ENCODE measurements at regions not wholly inside any gene's neighbourhood (a gene's known extent, or its start where the extent isn't known, plus 50 kb on each side); places are given as distances from the start of the nearest gene placed in this dataset.

GRCh38 chr2:207290833-207291624, 125.3 kb upstream of the KLF7 start:
- Histone ChIP-seq H3K36me3 (ENCODE audit: insufficient read depth, low read length) (no peaks in the 10 kb centered on the region), H3K4me3 (ENCODE audit: low read length) (no peak overlapping the region), H3K9ac (ENCODE audit: low read length) (no peak overlapping the region), H3K9me3 (ENCODE audit: low read length) (no peaks in the 10 kb centered on the region), H3K9me2 (ENCODE audit: insufficient read depth, low read length) (no peaks in the 10 kb centered on the region), H2AFZ (ENCODE audit: low read depth, low read length) (no peak overlapping the region), H3F3A (ENCODE audit: insufficient read depth, low read length, poor library complexity, severe bottlenecking) (no peaks in the 10 kb centered on the region), H3K79me2 (replicated peaks; ENCODE audit: insufficient read depth, low read length) (no peaks in the 10 kb centered on the region), H3K27ac (ENCODE audit: low read length) (no peak overlapping the region), H3K27me3 (ENCODE audit: insufficient read depth, low read depth, low read length) (no peaks in the 10 kb centered on the region), H4K20me1 (ENCODE audit: insufficient read depth) (no peaks in the 10 kb centered on the region), H3K4me2 (ENCODE audit: low read length) (no peak overlapping the region)
- TF ChIP-seq MXI1 (conservative IDR thresholded peaks at IDR 0.05; ENCODE audit: poor library complexity, severe bottlenecking) (no peak), RAD21 (conservative IDR thresholded peaks at IDR 0.05) (no peak), REST (IDR thresholded peaks at IDR 0.05; ENCODE audit: borderline replicate concordance) (no peak), CTCF (IDR thresholded peaks at IDR 0.05; ENCODE audit: poor library complexity, severe bottlenecking) (no peak), POLR2AphosphoS5 (IDR thresholded peaks at IDR 0.05) (no peak), EZH2 (IDR thresholded peaks at IDR 0.05; ENCODE audit: borderline replicate concordance, insufficient read depth, low read length, poor library complexity, severe bottlenecking) (no peak), EP300 (conservative IDR thresholded peaks at IDR 0.05; ENCODE audit: poor library complexity, severe bottlenecking) (no peak), SMC3 (conservative IDR thresholded peaks at IDR 0.05; ENCODE audit: poor library complexity) (no peak)

GRCh38 chr2:207291625-207292252, 126.0 kb upstream of the KLF7 start:
- TF ChIP-seq REST (IDR thresholded peaks at IDR 0.05; ENCODE audit: borderline replicate concordance), result no peak
- TF ChIP-seq EP300 (conservative IDR thresholded peaks at IDR 0.05; ENCODE audit: poor library complexity, severe bottlenecking), result no peak
- TF ChIP-seq SMC3 (conservative IDR thresholded peaks at IDR 0.05; ENCODE audit: poor library complexity), result no peak
- no peak for TF ChIP-seq MXI1 (conservative IDR thresholded peaks at IDR 0.05; ENCODE audit: poor library complexity, severe bottlenecking)
- TF ChIP-seq CTCF (IDR thresholded peaks at IDR 0.05; ENCODE audit: poor library complexity, severe bottlenecking), result no peak
- TF ChIP-seq RAD21 (conservative IDR thresholded peaks at IDR 0.05), result no peak
- TF ChIP-seq POLR2AphosphoS5 (IDR thresholded peaks at IDR 0.05), result no peak
- TF ChIP-seq TAF1 (IDR thresholded peaks at IDR 0.05; ENCODE audit: low read depth), result no peak
- no peak for TF ChIP-seq EZH2 (IDR thresholded peaks at IDR 0.05; ENCODE audit: borderline replicate concordance, insufficient read depth, low read length, poor library complexity, severe bottlenecking)
- Histone ChIP-seq H4K20me1 (ENCODE audit: insufficient read depth) (no peaks in the 10 kb centered on the region), H3K36me3 (ENCODE audit: insufficient read depth, low read length) (no peaks in the 10 kb centered on the region), H3F3A (ENCODE audit: insufficient read depth, low read length, poor library complexity, severe bottlenecking) (no peaks in the 10 kb centered on the region), H3K4me2 (ENCODE audit: low read length) (no peak overlapping the region), H3K9me2 (ENCODE audit: insufficient read depth, low read length) (no peaks in the 10 kb centered on the region), H3K9ac (ENCODE audit: low read length) (no peak overlapping the region), H3K27me3 (ENCODE audit: insufficient read depth, low read depth, low read length) (no peaks in the 10 kb centered on the region), H2AFZ (ENCODE audit: low read depth, low read length) (no peak overlapping the region), H3K79me2 (replicated peaks; ENCODE audit: insufficient read depth, low read length) (no peaks in the 10 kb centered on the region), H3K27ac (ENCODE audit: low read length) (no peak overlapping the region), H3K4me3 (ENCODE audit: low read length) (no peak overlapping the region), H3K9me3 (ENCODE audit: low read length) (no peaks in the 10 kb centered on the region)
